K562 (cell line): ENCODE measurements at regions not wholly inside any gene's neighbourhood (a gene's known extent, or its start where the extent isn't known, plus 50 kb on each side); places are given as distances from the start of the nearest gene placed in this dataset.

Experiments
- BCOR ChIP-seq: fragments of 450-650 bp; IDR thresholded peaks from 2 replicates; pipeline ENCODE4 v1.6.1; 2016
- CREBBP ChIP-seq: IDR thresholded peaks from one replicate; pipeline ENCODE4 v1.6.1; 2012; ENCODE audit warnings: low read depth, mild to moderate bottlenecking, control low read depth, inconsistent platforms, low read length
- EP300 ChIP-seq: IDR thresholded peaks from 2 replicates; pipeline ENCODE4 v1.6.1; 2012; ENCODE audit warnings: low read length, improper control_type of control experiment
- NEUROD1 ChIP-seq: fragments of 150-350 bp; IDR thresholded peaks from 2 replicates; pipeline ENCODE4 v1.6.1; 2014; ENCODE audit warnings: borderline replicate concordance, low read length, low read depth; ENCODE audit not compliant: partially characterized antibody
- PHF21A ChIP-seq: fragments of 450-650 bp; IDR thresholded peaks from 2 replicates; pipeline ENCODE4 v1.6.1; 2017; ENCODE audit warnings: low read depth, borderline replicate concordance
- PHF8 ChIP-seq: fragments of 200-600 bp; sonication (generic); IDR thresholded peaks from 2 replicates; pipeline ENCODE4 v1.6.1; 2012; ENCODE audit warnings: mixed run types, mild to moderate bottlenecking, inconsistent platforms, low read length, moderate library complexity, borderline replicate concordance
- RAD21 ChIP-seq, 2 experiments: fragments of 250-450 bp in 1 of 2; fragments of 450-650 bp in 1 of 2; sonication (Bioruptor Pico) in 1 of 2; formaldehyde crosslinking in 1 of 2; IDR thresholded peaks in 1 of 2; conservative IDR thresholded peaks in 1 of 2; 2 replicates each; pipeline versions ENCODE4 v1.4.0 to v1.8.0; 2020 to 2022; ENCODE audit warnings: mild to moderate bottlenecking in 2 of 2, moderate library complexity in 1 of 2
- SNRNP70 ChIP-seq: fragments of 200-400 bp; formaldehyde crosslinking; optimal IDR thresholded peaks from 2 replicates; pipeline ENCODE3; 2017; ENCODE audit warnings: low read depth, low read length
- ZBTB17 ChIP-seq: fragments of 450-650 bp; formaldehyde crosslinking; IDR thresholded peaks from 2 replicates; pipeline ENCODE4 v1.4.0; 2020; ENCODE audit warnings: mild to moderate bottlenecking
- ZBTB7A ChIP-seq: IDR thresholded peaks from 2 replicates; pipeline ENCODE4 v1.6.1; 2011; ENCODE audit warnings: low read depth, mild to moderate bottlenecking, low read length, moderate library complexity, borderline replicate concordance; ENCODE audit not compliant: control insufficient read depth
- ZFX ChIP-seq: sonication (generic); formaldehyde crosslinking; IDR thresholded peaks from 2 replicates; pipeline ENCODE4 v1.8.0; 2022; ENCODE audit warnings: mild to moderate bottlenecking, missing genetic modification reagents, moderate library complexity
- ZZZ3 ChIP-seq: fragments of 450-650 bp; IDR thresholded peaks from 2 replicates; pipeline ENCODE4 v1.6.1; 2016; ENCODE audit warnings: antibody characterized with exemption, mild to moderate bottlenecking, moderate library complexity
- TF ChIP-seq, protein P1 (sequence below): fragments of 250-450 bp; sonication (Bioruptor Pico); IDR thresholded peaks from 2 replicates; pipeline ENCODE4 v1.4.0; 2020; ENCODE audit warnings: mild to moderate bottlenecking
- TF ChIP-seq, protein P2 (sequence below), 3 experiments: IDR thresholded peaks in 2 of 3; conservative IDR thresholded peaks in 1 of 3; 2 replicates each; pipeline ENCODE4 v1.5.1; 2011 to 2012; ENCODE audit warnings: low read length in 3 of 3, mild to moderate bottlenecking in 3 of 3, control low read depth in 2 of 3, improper control_type of control experiment in 1 of 3, inconsistent platforms in 1 of 3, low read depth in 1 of 3, mixed read lengths in 1 of 3, moderate library complexity in 1 of 3; ENCODE audit not compliant: insufficient read depth in 2 of 3

DNA sequence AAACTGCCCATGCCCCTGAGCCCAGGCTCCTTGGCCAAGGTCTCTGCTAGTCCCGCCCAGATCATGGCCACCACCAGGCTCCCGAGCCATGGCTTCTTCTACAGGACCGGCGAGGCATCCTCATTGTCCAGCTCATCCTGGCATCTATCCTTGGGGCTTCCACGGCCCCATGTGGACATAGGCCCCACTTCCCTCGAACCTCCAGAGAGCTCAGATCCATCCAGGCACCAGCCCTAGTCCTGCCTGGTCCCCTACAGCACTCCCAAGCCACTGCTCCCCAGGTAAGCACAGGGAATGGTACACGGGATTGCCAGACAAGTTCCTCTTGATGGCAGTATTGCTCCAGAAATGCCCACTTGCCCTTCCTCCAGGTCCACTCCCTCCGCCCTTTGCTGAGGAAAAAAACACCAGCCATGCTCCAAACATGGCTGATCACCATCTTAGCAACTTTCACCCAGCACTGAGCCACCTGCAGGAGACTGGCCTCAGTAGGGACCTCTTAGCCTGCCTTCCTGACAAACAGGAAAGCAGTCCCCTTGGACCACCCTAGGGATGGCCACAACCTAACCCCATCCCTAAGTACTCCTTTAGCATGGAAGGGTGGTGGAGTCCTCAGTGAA lies 272.1 kb upstream of the AGTR2 start:
- no peak for TF ChIP-seq PHF21A
- TF ChIP-seq, protein P1, sequence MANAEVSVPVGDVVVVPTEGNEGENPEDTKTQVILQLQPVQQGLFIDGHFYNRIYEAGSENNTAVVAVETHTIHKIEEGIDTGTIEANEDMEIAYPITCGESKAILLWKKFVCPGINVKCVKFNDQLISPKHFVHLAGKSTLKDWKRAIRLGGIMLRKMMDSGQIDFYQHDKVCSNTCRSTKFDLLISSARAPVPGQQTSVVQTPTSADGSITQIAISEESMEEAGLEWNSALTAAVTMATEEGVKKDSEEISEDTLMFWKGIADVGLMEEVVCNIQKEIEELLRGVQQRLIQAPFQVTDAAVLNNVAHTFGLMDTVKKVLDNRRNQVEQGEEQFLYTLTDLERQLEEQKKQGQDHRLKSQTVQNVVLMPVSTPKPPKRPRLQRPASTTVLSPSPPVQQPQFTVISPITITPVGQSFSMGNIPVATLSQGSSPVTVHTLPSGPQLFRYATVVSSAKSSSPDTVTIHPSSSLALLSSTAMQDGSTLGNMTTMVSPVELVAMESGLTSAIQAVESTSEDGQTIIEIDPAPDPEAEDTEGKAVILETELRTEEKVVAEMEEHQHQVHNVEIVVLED = no peak
- TF ChIP-seq, protein P2, sequence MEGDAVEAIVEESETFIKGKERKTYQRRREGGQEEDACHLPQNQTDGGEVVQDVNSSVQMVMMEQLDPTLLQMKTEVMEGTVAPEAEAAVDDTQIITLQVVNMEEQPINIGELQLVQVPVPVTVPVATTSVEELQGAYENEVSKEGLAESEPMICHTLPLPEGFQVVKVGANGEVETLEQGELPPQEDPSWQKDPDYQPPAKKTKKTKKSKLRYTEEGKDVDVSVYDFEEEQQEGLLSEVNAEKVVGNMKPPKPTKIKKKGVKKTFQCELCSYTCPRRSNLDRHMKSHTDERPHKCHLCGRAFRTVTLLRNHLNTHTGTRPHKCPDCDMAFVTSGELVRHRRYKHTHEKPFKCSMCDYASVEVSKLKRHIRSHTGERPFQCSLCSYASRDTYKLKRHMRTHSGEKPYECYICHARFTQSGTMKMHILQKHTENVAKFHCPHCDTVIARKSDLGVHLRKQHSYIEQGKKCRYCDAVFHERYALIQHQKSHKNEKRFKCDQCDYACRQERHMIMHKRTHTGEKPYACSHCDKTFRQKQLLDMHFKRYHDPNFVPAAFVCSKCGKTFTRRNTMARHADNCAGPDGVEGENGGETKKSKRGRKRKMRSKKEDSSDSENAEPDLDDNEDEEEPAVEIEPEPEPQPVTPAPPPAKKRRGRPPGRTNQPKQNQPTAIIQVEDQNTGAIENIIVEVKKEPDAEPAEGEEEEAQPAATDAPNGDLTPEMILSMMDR (IDR thresholded peaks at IDR 0.05 in 2 of 3, conservative IDR thresholded peaks at IDR 0.05 in 1 of 3; ENCODE audit: insufficient read depth in 2 of 3, low read depth in 1 of 3, low read length in 3 of 3) = peak in 2 of 3 experiments; percentile 42 to 52; a peak in 4 of 6 replicates
- no peak for TF ChIP-seq BCOR
- TF ChIP-seq NEUROD1 = no peak
- TF ChIP-seq ZBTB7A = no peak
- no peak for TF ChIP-seq ZFX (CRISPR knock-in tag)
- no peak for TF ChIP-seq SNRNP70
- TF ChIP-seq ZZZ3 = no peak
- TF ChIP-seq CREBBP = no peak
- TF ChIP-seq ZBTB17 = no peak
- peak; percentile 61 to 66 for TF ChIP-seq RAD21 (CRISPR knock-in tag; conservative IDR thresholded peaks at IDR 0.05 in 1 of 2, IDR thresholded peaks at IDR 0.05 in 1 of 2)
- TF ChIP-seq EP300 = no peak
- TF ChIP-seq PHF8 = no peak
